ENCODE measurements at regions not wholly inside any gene's neighbourhood (a gene's known extent, or its start where the extent isn't known, plus 50 kb on each side); places are given as distances from the start of the nearest gene placed in this dataset.

GRCh38 chr12:83691730-83692129, 1005.0 kb downstream of the TMTC2 start:
- Histone ChIP-seq H3K27ac (no peak overlapping the region), H3K4me3 (no peak overlapping the region), H3K4me1 (replicated peaks in 1 of 2) (no peaks in the 10 kb centered on the region), H3K27me3 (no peaks in the 10 kb centered on the region), H3K9me3 (replicated peaks in 1 of 3) (no peaks in the 10 kb centered on the region), H3K36me3 (replicated peaks in 1 of 2) (no peaks in the 10 kb centered on the region)
- TF ChIP-seq, protein P1, sequence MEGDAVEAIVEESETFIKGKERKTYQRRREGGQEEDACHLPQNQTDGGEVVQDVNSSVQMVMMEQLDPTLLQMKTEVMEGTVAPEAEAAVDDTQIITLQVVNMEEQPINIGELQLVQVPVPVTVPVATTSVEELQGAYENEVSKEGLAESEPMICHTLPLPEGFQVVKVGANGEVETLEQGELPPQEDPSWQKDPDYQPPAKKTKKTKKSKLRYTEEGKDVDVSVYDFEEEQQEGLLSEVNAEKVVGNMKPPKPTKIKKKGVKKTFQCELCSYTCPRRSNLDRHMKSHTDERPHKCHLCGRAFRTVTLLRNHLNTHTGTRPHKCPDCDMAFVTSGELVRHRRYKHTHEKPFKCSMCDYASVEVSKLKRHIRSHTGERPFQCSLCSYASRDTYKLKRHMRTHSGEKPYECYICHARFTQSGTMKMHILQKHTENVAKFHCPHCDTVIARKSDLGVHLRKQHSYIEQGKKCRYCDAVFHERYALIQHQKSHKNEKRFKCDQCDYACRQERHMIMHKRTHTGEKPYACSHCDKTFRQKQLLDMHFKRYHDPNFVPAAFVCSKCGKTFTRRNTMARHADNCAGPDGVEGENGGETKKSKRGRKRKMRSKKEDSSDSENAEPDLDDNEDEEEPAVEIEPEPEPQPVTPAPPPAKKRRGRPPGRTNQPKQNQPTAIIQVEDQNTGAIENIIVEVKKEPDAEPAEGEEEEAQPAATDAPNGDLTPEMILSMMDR (IDR thresholded peaks at IDR 0.05), result no peak
- TF ChIP-seq POLR2A (IDR thresholded peaks at IDR 0.05), result no peak
- no peak for DNase-seq
- intact Hi-C loops (cut with DNase I), result no loop called here

DNA sequence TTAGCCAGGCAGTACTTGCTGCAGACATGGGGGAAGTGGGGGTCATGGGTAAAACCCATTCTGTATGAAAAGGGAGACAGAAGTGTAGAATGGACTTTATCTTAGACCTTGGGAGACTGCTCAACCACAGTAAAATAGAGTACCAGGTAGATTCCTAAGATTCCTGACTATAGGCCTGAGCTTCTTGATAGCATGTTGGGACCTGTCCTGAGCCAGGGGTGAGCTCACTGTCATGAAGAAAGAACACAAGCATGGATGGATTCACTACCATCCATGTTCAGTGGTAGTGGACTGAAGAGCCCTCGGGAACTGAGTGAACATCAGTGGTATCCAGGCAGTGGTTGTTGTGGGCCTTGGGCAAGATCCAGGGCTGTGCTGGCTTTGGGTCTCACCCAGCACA, 1003.8 kb downstream of the TMTC2 start:
- intact Hi-C loops (cut with DNase I), result no loop called here
- no peak overlapping the region for H3K4me3 ChIP-seq
- 90% methylated on average over 1 of the region's 1 CpG; no CpG with 5 or more reads in 2 of the 4 donors for WGBS, 4 donors
- H3K36me3 ChIP-seq (replicated peaks in 1 of 2), result no peaks in the 10 kb centered on the region
- H3K4me1 ChIP-seq (replicated peaks in 1 of 2), result no peaks in the 10 kb centered on the region
- no peaks in the 10 kb centered on the region for H3K27me3 ChIP-seq
- no peak for TF ChIP-seq POLR2A (IDR thresholded peaks at IDR 0.05)
- no peak for DNase-seq
- no peaks in the 10 kb centered on the region for H3K9me3 ChIP-seq (replicated peaks in 1 of 3)
- H3K27ac ChIP-seq, result no peak overlapping the region

DNA sequence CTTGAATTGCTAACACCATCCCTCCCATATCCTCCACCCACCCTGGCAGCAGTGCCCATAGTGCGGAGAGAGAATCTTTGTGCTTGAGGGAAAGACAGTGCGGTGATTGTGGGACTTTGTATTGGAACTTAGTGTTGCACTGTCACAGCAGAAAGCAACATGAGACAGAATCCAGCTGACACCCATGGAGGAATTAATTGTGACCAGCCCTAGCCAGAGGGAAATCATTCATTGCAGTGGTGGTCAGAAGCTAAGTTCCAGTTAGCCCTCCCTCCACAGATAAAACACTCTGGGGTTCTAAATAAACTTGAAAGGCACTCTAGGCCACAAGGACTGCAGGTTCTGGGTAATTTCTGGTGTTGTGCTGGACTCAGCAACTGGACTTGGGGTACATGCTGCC, 1002.6 kb downstream of the TMTC2 start:
- no peaks in the 10 kb centered on the region for H3K36me3 ChIP-seq (replicated peaks in 1 of 2)
- 94 to 98% (median 97%) methylated on average over 2 of the region's 2 CpGs for WGBS, 4 donors
- TF ChIP-seq POLR2A (IDR thresholded peaks at IDR 0.05), result no peak
- TF ChIP-seq, protein P1 (IDR thresholded peaks at IDR 0.05), result no peak

DNA sequence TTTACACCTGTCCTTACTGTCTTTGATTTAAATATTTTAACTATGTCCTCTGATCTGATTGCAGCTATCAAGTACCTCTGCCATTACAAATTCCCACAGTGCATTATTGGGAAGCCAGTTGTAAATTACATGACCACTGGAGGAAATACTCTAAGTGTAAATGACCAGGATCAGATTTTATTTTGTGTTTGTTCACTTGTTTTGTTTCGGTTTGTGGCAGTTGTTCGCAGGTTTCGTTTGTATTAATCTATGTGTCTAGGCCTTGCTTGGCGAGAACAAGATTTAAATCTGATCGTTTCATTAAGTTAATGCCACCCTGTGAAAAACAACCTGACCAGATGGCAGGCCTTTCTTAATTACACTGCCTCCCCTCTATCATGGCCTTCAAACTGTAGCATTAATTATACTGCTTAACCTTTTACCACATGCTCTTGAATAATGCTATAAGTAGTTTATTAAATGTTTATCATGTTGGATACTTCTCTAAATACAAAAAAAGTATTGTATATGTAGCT, 990.1 kb downstream of the TMTC2 start:
- WGBS, 4 donors, result 91 to 94% (median 93%) methylated on average over 5 of the region's 5 CpGs

More for the DNA sequence above, 1002.6 kb downstream of the TMTC2 start:
- H3K9me3 ChIP-seq (replicated peaks in 1 of 3), result no peaks in the 10 kb centered on the region
- H3K27me3 ChIP-seq, result no peaks in the 10 kb centered on the region
- H3K4me3 ChIP-seq, result no peak overlapping the region
- intact Hi-C loops (cut with DNase I), result no loop called here
- H3K27ac ChIP-seq, result no peak overlapping the region
- H3K4me1 ChIP-seq (replicated peaks in 1 of 2), result no peaks in the 10 kb centered on the region
- DNase-seq, result no peak

DNA sequence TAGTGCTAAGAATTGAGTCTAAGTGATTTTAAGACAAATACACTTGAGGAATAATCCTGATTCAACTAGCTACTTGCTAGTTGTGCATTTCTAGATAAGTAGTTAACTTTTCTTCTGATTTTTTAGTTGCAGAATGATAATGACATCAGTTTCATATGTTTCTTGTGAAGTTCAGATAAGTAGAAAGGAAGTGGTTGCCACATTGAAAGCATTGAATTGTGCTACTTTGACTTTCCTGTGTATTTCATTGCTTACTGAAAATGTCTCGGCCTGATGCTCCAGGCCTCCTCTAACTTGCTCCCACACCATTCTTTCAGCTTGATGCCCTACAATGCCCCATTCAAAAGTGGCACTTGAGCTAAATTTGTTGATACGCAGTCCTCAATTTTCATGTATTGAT, 980.0 kb downstream of the TMTC2 start:
- DNase-seq, result no peak
- Histone ChIP-seq H3K27ac (no peak overlapping the region), H3K9me3 (replicated peaks in 1 of 3) (no peaks in the 10 kb centered on the region), H3K4me3 (no peak overlapping the region), H3K27me3 (no peaks in the 10 kb centered on the region), H3K4me1 (replicated peaks in 1 of 2) (no peaks in the 10 kb centered on the region), H3K36me3 (replicated peaks in 1 of 2) (no peaks in the 10 kb centered on the region)
- intact Hi-C loops (cut with DNase I), result no loop called here
- TF ChIP-seq, protein P1 (IDR thresholded peaks at IDR 0.05), result no peak
- TF ChIP-seq POLR2A (IDR thresholded peaks at IDR 0.05), result no peak
- WGBS, 4 donors, result 48 to 81% (median 53%) methylated on average over 2 of the region's 2 CpGs

More for the DNA sequence above, 990.1 kb downstream of the TMTC2 start:
- no peak overlapping the region for H3K27ac ChIP-seq
- no peaks in the 10 kb centered on the region for H3K27me3 ChIP-seq
- no peak overlapping the region for H3K4me3 ChIP-seq
- intact Hi-C loops (cut with DNase I), result no loop called here
- no peak for DNase-seq
- TF ChIP-seq, protein P1 (IDR thresholded peaks at IDR 0.05), result no peak
- no peak for TF ChIP-seq POLR2A (IDR thresholded peaks at IDR 0.05)
- no peaks in the 10 kb centered on the region for H3K4me1 ChIP-seq (replicated peaks in 1 of 2)
- no peaks in the 10 kb centered on the region for H3K9me3 ChIP-seq (replicated peaks in 1 of 3)
- no peaks in the 10 kb centered on the region for H3K36me3 ChIP-seq (replicated peaks in 1 of 2)

All from adrenal gland (tissue), 9 donors.